Skeletal muscle satellite cell (primary cell): ENCODE measurements at regions not wholly inside any gene's neighbourhood (a gene's known extent, or its start where the extent isn't known, plus 50 kb on each side); places are given as distances from the start of the nearest gene placed in this dataset.
"Not testable (repeated sequence)": the region's sequence is repeated elsewhere in the genome, so short reads cannot be mapped to it uniquely, and the experiment has no call there.

Source experiments
- H3K27me3 ChIP-seq: 2 replicates; pipeline ENCODE4 v1.7.0; 2013; ENCODE audit warnings: low read length; ENCODE audit not compliant: control insufficient read depth, insufficient read depth
- H3K36me3 ChIP-seq: 2 replicates; pipeline ENCODE4 v1.7.0; 2013; ENCODE audit warnings: mild to moderate bottlenecking, control low read depth, low read length; ENCODE audit not compliant: insufficient read depth
- H3K4me1 ChIP-seq: 2 replicates; pipeline ENCODE4 v1.7.0; 2013; ENCODE audit warnings: low read length; ENCODE audit not compliant: control insufficient read depth, insufficient read depth
- H3K4me2 ChIP-seq: 2 replicates; pipeline ENCODE4 v1.7.0; 2013; ENCODE audit warnings: mild to moderate bottlenecking, low read length
- H3K4me3 ChIP-seq: 2 replicates; pipeline ENCODE4 v1.7.0; 2013; ENCODE audit warnings: low read length
- H3K9ac ChIP-seq: 2 replicates; pipeline ENCODE4 v1.7.0; 2013; ENCODE audit warnings: mild to moderate bottlenecking, low read depth, low read length, moderate library complexity
- H3K9me3 ChIP-seq: replicated peaks from 2 replicates; pipeline ENCODE4 v1.7.0; 2013; ENCODE audit warnings: mild to moderate bottlenecking, control low read depth, low read length

DNA sequence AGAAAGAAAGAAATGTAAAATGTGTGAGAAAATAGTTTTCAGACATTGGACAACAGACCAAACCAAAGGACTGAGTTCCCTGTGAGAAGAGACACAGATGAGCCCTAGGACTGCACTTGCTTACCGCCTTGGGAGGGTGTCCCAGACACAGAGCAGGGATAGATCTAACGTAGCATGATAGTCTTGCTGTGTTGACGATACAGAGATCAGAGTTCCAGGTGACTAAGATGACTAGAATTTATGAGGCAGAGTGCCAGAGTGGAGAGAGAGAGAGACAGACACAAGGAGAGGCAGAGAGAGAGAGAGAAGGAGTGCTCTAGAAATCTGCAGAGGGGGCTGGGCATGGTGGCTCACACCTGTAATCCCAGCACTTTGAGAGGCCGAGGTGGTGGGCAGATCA is 148.2 kb upstream of the LMNTD1 start:
- H3K36me3 ChIP-seq, result no peaks in the 10 kb centered on the region
- no peaks in the 10 kb centered on the region for H3K27me3 ChIP-seq
- H3K4me3 ChIP-seq, result no peak overlapping the region
- H3K9ac ChIP-seq, result no peak overlapping the region
- H3K9me3 ChIP-seq, result no peaks in the 10 kb centered on the region
- H3K4me2 ChIP-seq, result no peak overlapping the region
- peaks cover 27% of the 10 kb centered on the region for H3K4me1 ChIP-seq

DNA sequence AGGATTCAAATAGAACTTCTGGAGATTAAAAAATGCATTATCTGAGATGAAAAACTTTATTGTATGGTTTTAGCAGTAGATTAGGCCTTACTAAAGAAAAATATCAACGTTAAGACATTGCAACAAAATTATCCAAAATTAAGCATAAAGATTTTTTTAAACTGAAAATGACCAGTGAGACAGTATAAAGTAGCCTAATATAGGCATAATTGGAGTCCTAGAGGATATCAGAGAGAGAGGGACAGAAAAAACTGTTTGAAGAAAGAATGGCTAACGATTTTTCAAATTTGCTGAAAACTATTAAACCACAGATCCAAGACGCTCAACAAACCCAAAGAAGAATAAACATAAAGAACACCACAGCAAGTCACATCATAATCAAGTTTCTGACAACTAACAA is 149.5 kb upstream of the LMNTD1 start:
- Histone ChIP-seq H3K4me1 (peaks cover 27% of the 10 kb centered on the region), H3K4me2 (no peak overlapping the region), H3K9ac (no peak overlapping the region), H3K27me3 (no peaks in the 10 kb centered on the region), H3K36me3 (no peaks in the 10 kb centered on the region), H3K9me3 (no peaks in the 10 kb centered on the region), H3K4me3 (no peak overlapping the region)

GRCh38 chr12:25705261-25705660 is 152.2 kb upstream of the LMNTD1 start:
- Histone ChIP-seq H3K36me3 (no peaks in the 10 kb centered on the region), H3K4me3 (no peak overlapping the region), H3K4me2 (no peak overlapping the region), H3K9me3 (peaks cover under 1% of the 10 kb centered on the region), H3K27me3 (no peaks in the 10 kb centered on the region), H3K4me1 (peaks cover 10% of the 10 kb centered on the region), H3K9ac (no peak overlapping the region)

GRCh38 chr12:25706646-25707045 is 153.6 kb upstream of the LMNTD1 start:
- not testable (repeated sequence) for H3K4me3 ChIP-seq, H3K4me1 ChIP-seq, H3K36me3 ChIP-seq, H3K9ac ChIP-seq, H3K9me3 ChIP-seq, H3K27me3 ChIP-seq, H3K4me2 ChIP-seq

DNA sequence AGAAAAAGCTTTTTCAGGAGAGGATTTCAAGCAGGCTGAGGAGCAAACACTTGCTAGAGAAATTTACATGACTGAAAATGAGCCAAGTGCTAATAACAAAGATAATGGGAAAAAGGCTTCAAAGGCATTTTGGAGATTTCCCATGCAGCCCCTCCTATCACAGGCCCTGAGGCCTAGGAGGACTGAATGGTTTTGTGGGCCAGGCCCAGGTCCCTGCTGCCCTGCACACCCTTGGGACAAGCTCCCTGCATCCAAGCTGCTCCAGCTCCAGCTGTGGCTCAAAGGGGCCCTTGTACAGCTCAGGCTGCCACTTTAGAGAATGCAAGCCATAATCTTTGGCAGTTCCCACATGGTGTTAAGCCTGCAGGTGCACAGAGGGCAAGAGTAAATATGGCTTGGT is 154.0 kb upstream of the LMNTD1 start:
- H3K27me3 ChIP-seq, result no peaks in the 10 kb centered on the region
- peaks cover 10% of the 10 kb centered on the region for H3K9me3 ChIP-seq
- no peak overlapping the region for H3K9ac ChIP-seq
- no peak overlapping the region for H3K4me2 ChIP-seq
- H3K36me3 ChIP-seq, result no peaks in the 10 kb centered on the region
- no peaks in the 10 kb centered on the region for H3K4me1 ChIP-seq
- no peak overlapping the region for H3K4me3 ChIP-seq

DNA sequence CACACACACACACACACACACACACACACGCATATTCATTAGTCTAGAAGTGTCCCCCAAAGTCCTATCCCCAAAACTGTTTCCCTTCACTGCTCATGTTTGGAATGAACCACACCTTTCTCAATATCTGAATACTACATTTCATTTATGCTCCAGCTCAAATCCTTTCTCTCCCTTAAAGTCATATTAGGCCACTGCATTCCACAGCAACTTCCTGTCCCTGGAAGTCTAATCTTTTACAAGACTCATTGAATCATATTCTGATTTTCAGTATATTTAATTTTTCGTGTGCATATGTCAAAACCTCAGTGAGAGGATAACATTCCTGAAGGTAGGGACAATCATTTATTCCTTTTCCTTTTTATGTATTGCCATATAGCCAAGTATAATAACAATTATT is 155.6 kb upstream of the LMNTD1 start:
- no peaks in the 10 kb centered on the region for H3K4me1 ChIP-seq
- H3K27me3 ChIP-seq, result no peaks in the 10 kb centered on the region
- no peak overlapping the region for H3K4me3 ChIP-seq
- no peak overlapping the region for H3K9ac ChIP-seq
- no peaks in the 10 kb centered on the region for H3K36me3 ChIP-seq
- H3K9me3 ChIP-seq, result peaks cover 10% of the 10 kb centered on the region
- H3K4me2 ChIP-seq, result no peak overlapping the region

GRCh38 chr12:25710128-25710527 is 157.0 kb upstream of the LMNTD1 start:
- Histone ChIP-seq H3K9ac (no peak overlapping the region), H3K4me2 (no peak overlapping the region), H3K36me3 (no peaks in the 10 kb centered on the region), H3K9me3 (peaks cover 10% of the 10 kb centered on the region), H3K27me3 (no peaks in the 10 kb centered on the region), H3K4me3 (no peak overlapping the region), H3K4me1 (no peaks in the 10 kb centered on the region)

DNA sequence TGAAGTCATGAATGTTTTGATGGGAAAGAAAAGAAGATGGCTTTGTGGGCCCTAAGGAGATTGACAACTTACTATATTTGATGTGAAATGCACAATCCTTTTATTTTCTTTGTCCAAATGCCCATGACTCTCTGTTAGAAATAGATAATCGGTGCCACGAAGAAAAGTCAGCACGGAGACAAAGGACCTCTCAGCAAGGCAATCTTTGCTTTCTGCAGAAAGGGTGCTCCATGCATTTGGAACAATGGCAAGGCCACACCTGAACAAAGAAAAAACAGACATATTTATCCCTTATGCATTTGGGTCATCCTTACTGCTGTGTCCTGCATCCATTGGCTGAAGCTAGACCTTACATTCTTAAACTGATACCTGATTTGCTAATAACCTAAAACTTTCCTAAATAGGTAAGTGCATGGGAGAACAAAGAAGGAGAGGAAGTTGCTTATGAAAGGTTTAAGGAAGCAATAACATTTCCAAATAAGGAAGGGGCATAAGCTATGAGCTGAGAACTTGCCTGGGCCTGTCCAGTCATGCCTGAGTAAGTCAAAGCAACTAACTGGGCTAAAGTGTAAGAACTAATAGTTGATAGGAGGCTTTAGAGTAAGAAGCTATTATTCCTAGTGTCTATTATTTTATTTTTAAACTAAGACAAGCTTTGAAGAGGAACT is 158.0 kb upstream of the LMNTD1 start:
- not testable (repeated sequence) for H3K9ac ChIP-seq, H3K27me3 ChIP-seq, H3K9me3 ChIP-seq, H3K4me1 ChIP-seq, H3K4me3 ChIP-seq, H3K36me3 ChIP-seq, H3K4me2 ChIP-seq

- no peak overlapping the region for H3K4me2 ChIP-seq
- H3K9me3 ChIP-seq, result peaks cover 10% of the 10 kb centered on the region
- H3K36me3 ChIP-seq, result no peaks in the 10 kb centered on the region
Observed at GRCh38 chr12:25712169-25712568, 159.1 kb upstream of the LMNTD1 start.

DNA sequence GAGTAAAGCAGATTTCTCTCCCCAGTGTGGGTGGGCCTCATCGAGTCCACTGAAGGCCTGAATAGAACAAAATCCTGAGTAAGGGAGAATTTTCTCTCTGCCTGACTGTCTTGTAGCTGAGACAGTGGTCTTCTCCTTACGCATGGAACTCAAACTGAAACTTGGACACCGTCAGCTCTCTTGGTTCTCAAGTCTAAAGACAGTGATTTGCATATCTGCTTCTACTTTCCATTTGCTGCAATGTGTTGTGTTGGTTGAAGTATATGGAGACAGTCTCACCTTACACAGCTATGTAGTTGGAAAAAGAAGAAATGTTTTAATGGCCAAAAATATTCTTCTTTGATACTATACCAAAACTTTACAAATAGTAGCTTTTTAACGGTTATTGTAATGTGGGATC is 160.2 kb upstream of the LMNTD1 start:
- H3K4me1 ChIP-seq, result no peaks in the 10 kb centered on the region
- H3K4me3 ChIP-seq, result no peak overlapping the region
- H3K9me3 ChIP-seq, result peaks cover 10% of the 10 kb centered on the region
- H3K4me2 ChIP-seq, result no peak overlapping the region
- H3K9ac ChIP-seq, result no peak overlapping the region
- no peaks in the 10 kb centered on the region for H3K27me3 ChIP-seq
- no peaks in the 10 kb centered on the region for H3K36me3 ChIP-seq

More at GRCh38 chr12:25712169-25712568, 159.1 kb upstream of the LMNTD1 start:
- no peak overlapping the region for H3K4me3 ChIP-seq
- H3K9ac ChIP-seq, result no peak overlapping the region
- no peaks in the 10 kb centered on the region for H3K27me3 ChIP-seq
- H3K4me1 ChIP-seq, result no peaks in the 10 kb centered on the region

DNA sequence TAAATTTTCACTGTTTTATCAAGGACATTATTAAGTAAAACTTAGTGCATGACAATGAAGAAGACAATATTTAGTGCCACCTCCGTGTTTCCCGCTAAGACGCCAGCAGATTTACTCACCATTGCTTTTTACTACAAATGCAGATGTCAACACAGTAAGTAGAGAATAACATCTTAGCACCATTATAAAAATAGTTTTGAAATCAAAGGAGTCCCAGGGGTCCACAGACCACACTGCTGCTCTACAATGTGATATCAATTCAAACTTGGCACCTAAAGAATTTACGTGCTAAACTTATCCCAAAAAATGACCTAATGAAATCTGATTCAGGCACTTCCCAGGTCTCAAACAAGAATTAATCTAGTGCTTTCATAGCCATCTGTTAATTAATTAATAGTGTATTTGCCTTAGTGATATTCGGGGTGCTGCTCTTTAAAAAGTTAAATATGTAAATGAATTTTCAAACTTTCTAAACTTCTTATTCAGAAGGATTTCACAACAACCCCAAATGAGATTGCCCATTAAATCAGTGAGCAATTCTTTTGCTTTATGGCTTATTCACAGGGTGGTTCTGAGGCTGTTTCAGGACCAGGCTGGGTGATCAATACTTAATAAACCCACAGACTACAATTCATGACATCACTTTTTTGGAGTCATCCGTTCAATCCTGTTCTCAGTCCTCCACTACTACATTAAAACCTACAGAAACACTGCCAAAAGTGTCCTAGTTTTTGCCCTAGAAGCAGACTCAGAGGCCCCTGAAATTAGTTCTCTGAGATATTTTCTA is 161.3 kb upstream of the LMNTD1 start:
- no peak overlapping the region for H3K4me3 ChIP-seq
- H3K36me3 ChIP-seq, result no peaks in the 10 kb centered on the region
- no peak overlapping the region for H3K4me2 ChIP-seq
- no peaks in the 10 kb centered on the region for H3K27me3 ChIP-seq
- no peaks in the 10 kb centered on the region for H3K4me1 ChIP-seq
- H3K9me3 ChIP-seq, result peaks cover 10% of the 10 kb centered on the region
- no peak overlapping the region for H3K9ac ChIP-seq

DNA sequence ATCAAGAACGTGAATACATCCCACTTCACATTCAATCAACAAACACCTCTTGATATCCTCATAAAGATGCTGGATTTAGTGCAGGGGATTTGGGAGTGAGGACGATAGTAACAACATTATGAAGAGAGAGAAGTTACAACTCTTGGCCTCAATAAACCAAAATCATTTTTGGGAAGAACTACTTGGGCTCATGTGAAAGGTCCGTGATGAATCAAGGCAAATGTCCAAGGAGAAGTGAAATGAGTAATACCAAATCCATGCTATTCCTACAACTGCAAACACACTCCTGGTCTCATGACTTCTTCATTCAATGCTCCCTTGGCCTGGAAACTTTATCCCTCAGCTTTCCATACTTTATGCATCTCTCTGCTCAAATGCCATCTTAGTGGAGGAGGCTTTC is 162.0 kb upstream of the LMNTD1 start:
- Histone ChIP-seq H3K9ac (no peak overlapping the region), H3K4me3 (no peak overlapping the region), H3K36me3 (no peaks in the 10 kb centered on the region), H3K9me3 (peaks cover 10% of the 10 kb centered on the region), H3K4me1 (no peaks in the 10 kb centered on the region), H3K4me2 (no peak overlapping the region), H3K27me3 (no peaks in the 10 kb centered on the region)
